22Rv1 (cell line): ENCODE measurements at regions not wholly inside any gene's neighbourhood (a gene's known extent, or its start where the extent isn't known, plus 50 kb on each side); places are given as distances from the start of the nearest gene placed in this dataset.

Experiments used
- H3K27ac ChIP-seq: fragments of 450-650 bp; 2 replicates; pipeline ENCODE4 v1.5.1; 2017
- CTCF ChIP-seq: fragments of 450-650 bp; IDR thresholded peaks from 2 replicates; pipeline ENCODE4 v1.5.1; 2017; ENCODE audit warnings: mild to moderate bottlenecking
- ZFX ChIP-seq: fragments of 450-650 bp; IDR thresholded peaks from 2 replicates; pipeline ENCODE4 v1.6.1; 2017; ENCODE audit warnings: antibody characterized with exemption, borderline replicate concordance

- H3K27ac ChIP-seq, result no peak overlapping the region
- TF ChIP-seq ZFX (no peak), CTCF (no peak)
Measured at GRCh38 chr7:41238851-41239331, 464.0 kb downstream of the INHBA start.

- no peak for TF ChIP-seq ZFX
- no peak for TF ChIP-seq CTCF
- H3K27ac ChIP-seq, result no peak overlapping the region
Measured at GRCh38 chr7:41237956-41238355, 464.9 kb downstream of the INHBA start.

GRCh38 chr7:41232086-41232485, 470.8 kb downstream of the INHBA start:
- TF ChIP-seq ZFX (no peak), CTCF (no peak)
- H3K27ac ChIP-seq, result no peak overlapping the region

GRCh38 chr7:41224063-41224763, 478.7 kb downstream of the INHBA start:
- TF ChIP-seq CTCF, result no peak
- no peak for TF ChIP-seq ZFX
- no peak overlapping the region for H3K27ac ChIP-seq

GRCh38 chr7:41222746-41223145, 480.1 kb downstream of the INHBA start:
- no peak for TF ChIP-seq ZFX
- no peak for TF ChIP-seq CTCF
- H3K27ac ChIP-seq, result no peak overlapping the region

GRCh38 chr7:41220266-41220665, 482.6 kb downstream of the INHBA start:
- no peak for TF ChIP-seq ZFX
- no peak for TF ChIP-seq CTCF
- H3K27ac ChIP-seq, result no peak overlapping the region

- TF ChIP-seq ZFX (no peak), CTCF (no peak)
- H3K27ac ChIP-seq, result no peak overlapping the region
Measured at GRCh38 chr7:41219276-41219675, 483.6 kb downstream of the INHBA start.
